GM21423 (cell line): ENCODE measurements at regions not wholly inside any gene's neighbourhood (a gene's known extent, or its start where the extent isn't known, plus 50 kb on each side); places are given as distances from the start of the nearest gene placed in this dataset.
"Not testable (repeated sequence)": the region's sequence is repeated elsewhere in the genome, so short reads cannot be mapped to it uniquely, and the experiment has no call there.

Experiments
- ATAC-seq: cut with Tn5 transposase; IDR thresholded peaks from one replicate; pipeline ENCODE4 v1.9.1; 2021; ENCODE audit warnings: mild to moderate bottlenecking, moderate library complexity; ENCODE audit not compliant: unreplicated experiment

DNA sequence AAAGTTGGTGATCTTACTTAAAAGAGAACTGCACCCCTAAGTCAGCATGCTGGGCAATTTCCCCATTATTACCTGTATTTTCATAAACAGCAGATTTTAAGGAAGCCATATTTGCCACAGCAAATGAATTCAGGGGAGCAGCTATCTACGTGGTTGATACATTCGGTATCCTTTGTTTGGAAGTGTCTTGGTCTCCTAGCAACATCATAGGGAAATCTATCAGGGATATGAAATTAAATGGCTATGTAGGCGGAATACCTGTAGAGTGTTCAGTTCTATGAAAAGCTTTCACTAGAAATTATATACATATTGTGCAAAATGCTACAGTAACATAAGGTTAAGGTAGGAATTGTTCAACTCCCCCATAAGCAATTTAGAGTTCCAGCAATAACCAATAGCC lies 157.2 kb upstream of the EMCN start:
- no peak for ATAC-seq

DNA sequence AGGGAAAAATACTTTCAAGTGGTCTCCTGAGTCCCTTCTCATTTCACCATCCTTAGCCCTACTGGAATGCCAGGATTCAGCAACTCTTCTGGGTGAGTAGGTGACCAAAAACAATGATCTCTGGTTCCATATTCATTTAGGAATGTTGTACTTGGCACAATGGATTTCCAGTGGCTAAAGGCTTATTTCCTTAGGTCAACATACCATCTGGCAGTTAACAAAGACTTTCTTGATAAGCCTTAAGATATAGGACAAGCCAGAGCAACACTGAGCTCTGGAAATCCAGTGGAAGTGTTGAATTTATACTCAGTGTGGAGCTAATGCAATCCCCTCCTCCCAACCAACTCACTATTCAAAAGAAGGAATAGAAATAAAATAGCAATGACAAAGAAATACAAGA lies 139.4 kb upstream of the EMCN start:
- no peak for ATAC-seq

DNA sequence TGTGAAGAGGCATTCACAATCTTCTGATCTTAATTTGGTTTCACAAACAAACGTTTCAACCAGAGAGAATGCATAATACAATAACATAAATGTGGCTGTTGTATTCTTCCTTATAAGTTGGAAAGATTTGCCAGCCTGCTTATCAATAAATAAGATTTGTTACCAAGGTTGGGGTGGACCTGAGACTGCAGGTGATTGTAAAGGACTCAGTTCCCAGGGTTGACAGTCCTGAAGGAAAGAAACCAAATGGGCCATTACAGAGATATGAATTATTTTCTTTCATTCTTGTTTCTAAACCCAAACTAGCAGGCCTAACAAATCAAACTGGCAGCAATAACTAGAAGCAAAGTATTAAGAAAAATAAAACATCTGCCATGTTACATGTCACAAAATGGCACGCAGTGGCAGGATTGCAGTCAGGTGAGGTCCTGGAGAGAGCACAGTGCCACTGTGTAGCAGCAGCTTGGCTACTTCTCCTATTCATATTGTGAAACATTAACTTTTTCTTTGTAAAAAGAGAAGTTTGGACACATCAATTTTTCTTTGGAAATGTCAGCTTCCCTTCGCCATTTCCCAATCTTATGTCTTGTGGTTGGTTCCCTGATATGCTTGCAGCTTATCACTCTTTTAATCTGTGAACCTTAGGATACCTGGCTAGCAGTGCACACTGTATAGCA lies 133.8 kb upstream of the EMCN start:
- no peak for ATAC-seq

DNA sequence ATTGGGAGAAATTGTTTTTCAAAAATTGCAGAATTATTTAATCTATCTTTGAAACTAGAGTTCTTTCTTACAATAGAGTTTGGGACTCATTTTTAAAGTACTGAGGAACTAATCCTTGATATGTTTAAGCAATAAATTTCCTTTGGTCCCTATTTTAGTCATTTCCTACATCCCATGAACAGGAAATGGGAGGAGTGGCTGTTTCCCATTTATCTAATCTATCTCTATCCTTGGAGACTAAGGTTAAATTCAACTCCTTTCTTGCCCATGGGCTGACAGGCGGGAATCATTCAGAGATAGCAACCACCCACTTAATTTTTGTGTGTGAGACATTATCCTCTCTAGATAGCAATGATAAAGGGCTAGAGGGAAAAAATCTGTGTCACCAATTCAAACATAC lies 131.6 kb upstream of the EMCN start:
- no peak for ATAC-seq

DNA sequence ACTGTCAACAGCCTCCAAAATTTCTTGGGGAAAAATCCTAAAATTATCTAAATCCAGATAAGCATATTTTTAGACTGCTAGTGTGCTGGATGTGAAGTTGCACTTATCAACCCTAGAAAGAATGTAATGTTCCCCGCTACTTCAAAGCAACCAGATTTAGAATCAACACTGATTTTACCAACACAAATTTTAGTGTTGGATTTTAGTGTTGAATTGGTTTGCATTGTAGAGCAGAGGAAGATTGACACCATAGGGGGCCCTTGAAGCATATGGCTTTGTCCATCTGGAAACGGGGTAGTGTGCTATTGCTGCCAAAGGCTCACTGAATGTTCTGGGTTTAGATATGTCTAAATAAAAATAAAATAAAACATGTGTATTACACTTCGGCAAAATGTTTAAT lies 126.3 kb upstream of the EMCN start:
- no peak for ATAC-seq

DNA sequence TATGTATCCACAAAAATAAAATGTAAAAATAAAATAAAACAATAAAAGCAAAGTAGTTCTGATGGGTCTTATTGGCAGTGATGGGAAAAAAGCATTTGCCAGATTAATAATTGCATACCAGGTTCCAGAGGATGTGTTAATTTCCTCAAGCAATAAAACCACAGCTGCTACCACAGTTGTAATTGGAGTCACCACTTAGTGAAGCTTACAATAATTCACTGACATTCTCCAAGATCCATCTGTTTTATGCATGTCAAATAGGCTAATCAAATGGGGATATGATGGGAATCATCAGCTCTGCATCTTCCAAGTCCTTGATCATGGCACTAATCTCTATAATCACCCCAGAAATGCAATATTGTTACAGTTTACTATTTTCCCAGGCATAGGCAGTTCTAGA lies 123.5 kb upstream of the EMCN start:
- no peak for ATAC-seq

DNA sequence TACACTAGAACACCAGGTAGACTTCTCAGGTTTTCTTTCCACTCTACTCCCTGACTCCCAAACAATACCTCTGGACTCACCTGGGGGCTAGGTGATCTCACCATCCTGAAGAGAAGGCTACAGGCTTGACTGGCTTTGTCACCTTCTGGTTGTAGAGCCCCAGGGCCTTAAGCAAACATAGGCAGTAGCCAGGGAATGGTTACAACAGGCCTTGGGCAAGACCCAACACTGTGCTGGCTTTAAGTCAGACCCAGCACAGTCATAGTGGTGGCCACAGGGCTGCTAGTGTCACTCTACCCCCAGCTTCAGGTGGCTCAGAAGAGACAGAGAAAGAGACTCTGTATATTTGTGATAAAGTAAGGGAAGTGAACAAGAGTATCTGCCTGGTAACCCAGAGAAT lies 118.1 kb upstream of the EMCN start:
- ATAC-seq = no peak

DNA sequence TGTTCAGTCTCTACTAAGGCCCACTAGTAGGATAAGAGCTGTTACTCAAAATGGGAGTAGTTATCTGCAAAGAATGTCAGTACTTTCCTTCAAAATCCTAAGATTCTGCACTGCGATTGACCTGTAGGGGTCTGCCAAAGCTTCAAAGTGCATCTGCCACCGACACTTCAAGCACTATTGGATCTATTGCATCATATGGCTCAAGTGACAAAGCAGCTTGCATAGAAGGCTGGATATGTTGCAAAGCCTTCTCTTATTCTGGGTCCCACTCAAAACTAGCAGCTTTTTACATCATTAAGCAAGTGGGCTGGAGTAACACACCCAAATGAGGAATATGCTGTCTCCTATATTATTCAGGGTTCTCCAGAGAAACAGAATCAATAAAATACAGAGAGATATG lies 115.4 kb upstream of the EMCN start:
- no peak for ATAC-seq

DNA sequence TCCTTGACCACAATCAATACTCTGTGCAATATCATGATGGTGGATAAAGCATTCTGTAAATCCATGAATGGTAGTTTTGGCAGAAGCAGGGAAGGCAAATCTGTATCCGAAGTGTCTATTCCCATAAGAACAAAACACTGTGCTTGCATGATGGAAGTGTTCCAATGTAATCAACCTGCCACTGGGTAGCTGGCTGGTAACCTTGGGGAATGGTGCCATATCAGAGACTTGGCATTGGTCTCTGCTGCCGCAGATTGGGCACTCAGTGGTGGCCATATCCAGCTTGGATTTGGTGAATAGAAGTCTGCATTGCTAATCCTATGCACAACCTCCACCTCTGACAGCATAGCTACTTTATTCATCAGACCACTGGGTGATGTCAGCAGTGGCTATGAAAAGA lies 114.3 kb upstream of the EMCN start:
- no peak for ATAC-seq

DNA sequence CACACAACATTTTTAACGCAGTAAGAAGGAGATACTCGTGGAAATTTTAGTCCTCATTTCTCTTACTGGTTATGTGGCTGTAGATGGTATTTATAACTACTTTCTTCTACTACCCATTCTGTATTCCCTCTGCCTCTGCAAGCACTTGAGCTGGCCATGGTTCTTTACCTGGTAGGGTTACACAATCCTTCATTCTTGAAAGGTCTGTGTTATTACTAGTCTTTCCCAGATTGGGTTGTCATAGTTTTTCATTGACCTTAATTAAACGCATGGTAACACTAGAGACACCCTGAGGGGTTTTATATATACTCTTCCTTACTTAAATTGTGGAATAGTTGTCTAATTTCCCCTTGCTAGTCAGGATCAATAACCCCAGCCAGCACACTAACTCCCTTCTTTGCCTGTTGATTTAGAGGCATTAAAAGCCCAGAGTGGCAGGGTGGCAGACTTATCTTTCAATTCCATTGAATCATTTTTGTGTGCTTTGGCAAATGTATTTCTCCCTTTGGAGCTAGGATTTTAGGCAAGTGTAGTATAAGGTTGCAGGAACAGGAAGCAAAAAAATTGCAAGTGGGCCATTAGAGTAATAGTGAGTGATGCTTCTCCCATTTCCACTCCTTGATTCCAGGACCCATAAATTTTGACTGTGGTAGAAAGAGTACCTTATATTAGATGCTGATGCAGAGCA lies 113.6 kb upstream of the EMCN start:
- no peak for ATAC-seq

DNA sequence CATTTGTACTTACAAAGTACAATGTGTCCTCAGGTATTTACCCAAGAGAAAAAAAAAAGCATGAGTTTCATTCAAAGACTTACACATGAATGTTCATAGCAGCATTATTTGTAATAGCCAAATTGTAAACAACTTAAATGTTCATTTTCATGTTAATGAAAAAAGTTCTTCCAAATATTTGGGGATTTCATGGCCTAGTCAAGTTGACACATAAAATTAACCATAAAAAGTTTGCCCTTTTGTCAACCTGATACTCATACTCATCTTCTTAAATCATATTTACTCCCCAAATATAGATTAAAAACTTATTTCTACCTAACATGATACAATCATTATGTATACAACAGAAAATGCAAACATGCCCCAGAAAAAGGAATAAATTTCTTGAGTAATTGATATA lies 112.5 kb upstream of the EMCN start:
- ATAC-seq = no peak

DNA sequence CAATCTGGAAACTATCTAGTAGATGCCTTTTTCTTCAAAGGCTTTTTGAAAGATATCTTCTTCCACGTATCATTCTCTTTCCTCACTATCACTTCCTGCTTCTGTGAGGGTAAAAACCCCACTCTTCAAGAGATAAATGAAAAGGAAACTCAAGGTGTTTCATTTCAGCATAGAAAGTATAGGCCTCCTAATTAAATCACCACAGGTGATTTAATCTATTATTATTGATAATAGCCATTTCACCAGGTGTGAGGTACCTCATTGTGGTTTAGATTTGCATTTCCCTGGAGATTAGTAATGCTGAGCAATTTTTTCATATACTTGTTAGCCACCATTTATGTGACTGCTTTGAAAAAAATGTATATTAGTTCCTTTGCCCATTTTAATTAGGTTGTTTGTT lies 92.0 kb upstream of the EMCN start:
- ATAC-seq = no peak

DNA sequence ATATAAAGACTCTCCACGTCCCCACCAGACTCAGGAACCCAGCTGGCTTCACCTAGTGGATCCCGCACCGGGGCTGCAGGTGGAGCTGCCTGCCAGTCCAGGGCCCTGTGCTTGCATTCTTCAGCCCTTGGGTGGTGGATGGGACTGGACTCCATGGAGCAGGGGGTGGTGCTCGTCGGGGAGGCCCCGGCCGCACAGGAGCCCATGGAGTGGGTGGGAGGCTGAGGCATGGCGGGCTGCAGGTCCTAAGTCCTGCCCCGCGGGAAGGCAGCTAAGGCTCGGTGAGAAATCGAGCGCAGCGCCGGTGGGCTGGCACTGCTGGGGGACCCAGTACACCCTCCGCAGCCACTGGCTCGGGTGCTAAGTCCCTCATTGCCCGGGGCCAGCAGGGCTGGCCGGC lies 90.8 kb upstream of the EMCN start:
- ATAC-seq = not testable (repeated sequence)

DNA sequence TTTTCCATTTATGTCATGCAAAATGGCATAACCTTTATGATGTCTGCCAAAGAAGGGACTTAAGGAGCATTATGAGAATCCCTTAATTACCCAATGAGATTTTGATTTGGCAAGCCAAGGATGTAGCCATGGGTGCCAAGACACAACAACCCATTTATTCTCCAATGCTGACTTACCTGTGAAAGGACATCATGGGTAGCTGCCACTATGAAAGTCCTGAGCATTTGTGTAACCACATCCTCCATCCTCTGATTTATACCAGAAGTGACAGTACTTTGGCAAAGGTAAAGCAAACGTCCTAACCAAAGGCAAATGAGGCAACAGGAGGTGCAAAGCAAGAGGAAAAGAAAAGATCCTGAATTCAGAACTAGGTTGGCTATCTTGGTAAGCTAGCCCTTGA lies 87.3 kb upstream of the EMCN start:
- no peak for ATAC-seq

DNA sequence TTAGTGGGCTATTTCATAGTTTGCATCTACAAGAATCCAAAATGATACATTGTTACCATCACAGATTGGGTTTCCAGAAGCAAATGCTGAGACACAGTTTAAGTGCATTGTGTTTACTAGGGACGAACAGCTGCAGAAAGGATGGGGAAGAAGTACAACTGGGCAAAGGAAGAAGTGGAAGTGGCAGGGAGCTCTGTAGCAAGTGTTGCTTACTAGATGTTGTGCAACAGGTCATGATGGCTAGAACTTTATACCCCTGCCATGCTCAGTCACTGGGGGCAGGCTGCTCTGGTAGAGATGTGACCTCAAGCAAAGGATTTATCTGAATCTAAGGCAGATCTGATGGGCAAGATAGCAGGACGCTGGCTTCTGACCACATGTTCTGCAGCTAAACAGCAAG lies 76.1 kb upstream of the EMCN start:
- ATAC-seq = no peak

DNA sequence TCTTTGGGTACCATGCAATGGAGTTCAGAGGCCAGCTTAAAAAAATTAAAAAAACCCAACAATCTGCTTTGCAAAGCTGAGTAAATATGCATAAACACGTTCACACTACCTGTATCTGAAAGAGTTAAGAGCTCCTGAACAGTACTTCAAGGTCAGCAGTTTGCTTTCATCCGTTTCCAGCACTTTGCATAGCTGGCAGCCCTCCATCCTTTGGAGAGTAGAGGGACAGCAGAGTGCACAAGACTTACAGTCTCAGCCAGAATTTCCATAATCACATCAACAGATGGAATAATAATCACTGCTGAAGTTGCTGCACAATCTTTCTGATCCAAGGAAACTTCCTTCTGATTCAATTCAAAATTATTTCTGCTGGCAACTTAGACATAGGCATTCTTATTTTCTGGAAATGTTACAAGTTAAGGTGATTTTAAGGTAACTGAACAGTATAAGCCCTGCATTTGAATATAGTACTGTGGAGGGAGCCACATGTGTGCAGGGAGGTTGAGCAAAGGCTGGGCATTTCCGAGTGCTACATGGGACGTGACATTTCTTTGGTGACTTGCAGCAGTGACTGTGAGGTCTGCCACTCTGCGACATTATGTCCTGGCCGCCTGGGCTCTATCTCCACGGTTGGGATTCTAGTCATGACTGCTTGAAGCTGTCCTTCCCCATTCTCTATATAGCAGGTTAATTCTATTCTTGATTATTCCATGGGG lies 73.5 kb upstream of the EMCN start:
- ATAC-seq = no peak

DNA sequence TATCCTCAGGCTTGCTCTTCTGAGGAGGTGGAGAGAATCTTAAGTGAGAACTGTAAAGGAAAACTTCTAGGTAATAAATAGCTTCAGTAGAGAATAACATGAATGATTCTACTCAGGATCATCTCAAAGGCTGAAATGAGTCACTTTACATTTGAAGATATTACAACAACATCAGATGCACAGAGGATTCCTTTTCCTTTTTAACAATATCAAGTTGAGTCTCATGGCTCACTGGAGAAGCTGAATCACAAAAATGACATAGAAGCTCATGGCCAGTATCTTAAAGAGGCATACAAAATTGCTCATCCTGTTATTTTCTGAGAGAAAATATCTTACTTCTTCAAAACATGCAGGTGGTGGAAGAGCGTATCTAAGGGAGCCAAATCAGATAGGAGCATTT lies 72.5 kb upstream of the EMCN start:
- no peak for ATAC-seq

DNA sequence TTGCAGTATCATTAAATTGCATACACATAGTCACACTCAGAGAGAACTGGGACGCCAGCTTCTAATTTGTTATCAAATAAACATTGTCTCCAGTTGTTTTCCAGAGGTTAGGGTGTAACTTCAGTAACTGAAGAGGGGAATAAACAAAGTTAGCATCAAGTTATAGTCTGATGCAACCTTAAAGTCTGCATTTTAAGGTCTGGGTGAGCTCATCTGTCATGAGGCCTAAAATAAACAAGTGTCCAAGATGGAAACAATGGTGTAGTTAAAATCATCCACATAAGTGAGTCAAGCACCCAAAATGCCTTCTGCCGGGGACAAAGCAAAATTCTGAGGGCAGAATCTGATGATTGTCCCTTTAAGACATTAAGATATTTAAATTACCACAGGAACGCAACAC lies 70.3 kb upstream of the EMCN start:
- no peak for ATAC-seq

DNA sequence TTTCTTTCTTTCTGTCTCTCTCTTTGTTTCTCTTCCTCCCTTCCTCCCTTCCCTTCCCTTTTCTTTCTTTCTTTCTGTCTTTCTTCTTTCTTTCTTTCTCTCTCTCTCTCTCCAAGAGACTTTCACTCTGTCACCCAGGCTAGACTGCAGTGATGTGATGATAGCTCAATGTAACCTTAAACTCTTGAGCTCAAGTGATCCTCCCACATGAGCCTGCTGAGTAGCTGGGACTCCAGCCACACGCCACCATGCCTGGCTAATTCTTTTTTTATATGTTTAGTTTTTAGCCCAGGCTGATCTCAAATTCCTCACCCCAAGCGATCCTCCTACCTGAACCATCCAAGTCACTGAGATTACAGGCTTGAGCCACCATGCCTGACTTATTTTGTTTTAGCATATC lies 64.3 kb upstream of the EMCN start:
- ATAC-seq = no peak

DNA sequence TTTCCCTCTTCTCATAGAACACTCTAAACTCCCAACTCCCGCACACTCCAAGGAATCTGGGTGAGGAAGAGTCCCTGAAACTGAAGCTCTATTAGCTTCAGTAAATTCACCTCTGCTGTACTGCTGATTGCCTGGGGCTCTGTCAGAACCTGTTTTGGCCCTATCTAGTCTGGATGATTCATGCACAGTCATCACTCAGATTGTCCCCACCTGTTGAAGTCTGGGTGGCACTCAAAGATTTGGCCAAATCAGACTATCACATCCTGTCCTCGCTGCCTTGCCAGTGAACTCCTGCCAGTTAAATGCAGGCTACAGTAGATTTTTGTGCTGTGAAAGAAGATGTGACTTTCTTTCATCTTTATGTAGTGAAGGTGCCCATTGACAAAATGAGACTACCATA lies 63.5 kb upstream of the EMCN start:
- no peak for ATAC-seq

DNA sequence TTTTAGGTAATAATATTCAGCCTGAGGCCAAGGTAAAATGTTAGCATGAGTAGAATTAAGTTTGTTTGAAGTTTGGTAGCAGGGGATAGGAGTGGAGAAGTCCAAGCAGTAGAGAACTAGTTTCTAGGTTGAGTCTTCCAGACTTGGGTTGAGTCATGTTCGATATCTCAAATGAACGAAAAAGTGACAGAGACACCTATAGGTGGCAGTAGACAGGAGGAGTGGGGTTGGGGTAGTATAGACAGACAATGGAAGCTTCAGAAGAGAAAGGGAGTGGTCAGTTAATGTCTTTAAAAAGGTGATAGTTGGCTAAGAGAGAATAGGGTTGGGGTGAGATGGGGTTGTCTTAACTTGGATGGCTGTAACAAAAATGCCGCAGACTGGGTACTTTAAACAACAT lies 58.7 kb upstream of the EMCN start:
- no peak for ATAC-seq

DNA sequence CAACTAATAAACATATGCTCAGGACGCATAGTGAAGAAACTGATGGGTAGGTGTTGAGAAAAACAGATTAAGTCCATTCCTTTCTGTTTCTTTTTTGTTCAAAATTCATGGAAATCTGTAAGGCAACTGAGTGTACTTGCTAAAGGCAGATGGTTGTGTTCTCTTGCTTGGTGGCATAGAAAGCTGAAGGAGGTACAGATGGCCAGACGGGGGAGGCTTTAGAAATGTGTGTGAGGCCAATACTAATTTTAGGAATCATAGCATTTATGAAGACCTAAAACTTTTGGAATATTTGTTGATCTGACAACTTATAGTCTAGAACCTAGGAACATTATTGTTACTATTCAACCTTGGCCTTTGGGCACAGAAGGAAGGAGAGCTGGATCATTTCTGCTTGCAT lies 56.8 kb upstream of the EMCN start:
- no peak for ATAC-seq
